ENCODE measurements at regions not wholly inside any gene's neighbourhood (a gene's known extent, or its start where the extent isn't known, plus 50 kb on each side); places are given as distances from the start of the nearest gene placed in this dataset.
"Not testable (repeated sequence)": the region's sequence is repeated elsewhere in the genome, so short reads cannot be mapped to it uniquely, and the experiment has no call there.

GRCh38 chr2:126982935-126983334 is 84.2 kb downstream of the TEX51 start:
- H3K4me2 ChIP-seq (ENCODE audit: low read length), result no peak overlapping the region
- no CpG with 5 or more reads among the region's 5 CpGs for WGBS (ENCODE audit: extremely low coverage, insufficient coverage, low lambda C conversion rate)
- H3K4me3 ChIP-seq (ENCODE audit: low read length), result no peak overlapping the region

GRCh38 chr2:126986631-126987187 is 88.0 kb downstream of the TEX51 start:
- H3K4ac ChIP-seq (ENCODE audit: low read depth, low read length), result no peak overlapping the region
- no CpG with 5 or more reads among the region's 6 CpGs for WGBS (ENCODE audit: extremely low coverage, insufficient coverage, low lambda C conversion rate)
- H3K56ac ChIP-seq (ENCODE audit: low read length), result no peak overlapping the region
- H3K79me1 ChIP-seq (ENCODE audit: low read length), result no peaks in the 10 kb centered on the region
- H3K27me3 ChIP-seq (ENCODE audit: insufficient read depth, low read length, poor library complexity), result no peaks in the 10 kb centered on the region
- no peak overlapping the region for H4K8ac ChIP-seq (ENCODE audit: low read depth, low read length)
- no peaks in the 10 kb centered on the region for H3K79me2 ChIP-seq (ENCODE audit: control insufficient read depth, insufficient read depth, low read length)
- no peak overlapping the region for H3K18ac ChIP-seq (ENCODE audit: low read length)
- no peak overlapping the region for H3K4me2 ChIP-seq (ENCODE audit: low read length)
- no peak overlapping the region for H3K4me3 ChIP-seq (ENCODE audit: low read length)
- no peaks in the 10 kb centered on the region for H3K4me1 ChIP-seq (ENCODE audit: control insufficient read depth, low read depth, low read length)
- no peak overlapping the region for H2AK5ac ChIP-seq (ENCODE audit: low read length)
- no peak overlapping the region for H2BK120ac ChIP-seq (ENCODE audit: low read depth, low read length)
- no peak overlapping the region for H3K23ac ChIP-seq (ENCODE audit: low read length)
- H3K9ac ChIP-seq (ENCODE audit: low read length), result no peak overlapping the region
- no peak overlapping the region for H3K27ac ChIP-seq (ENCODE audit: low read depth, low read length)
- DNase-seq, result no peak
- no peak overlapping the region for H4K5ac ChIP-seq (ENCODE audit: low read length)
- no peaks in the 10 kb centered on the region for H3K36me3 ChIP-seq (ENCODE audit: control insufficient read depth, insufficient read depth, low read length)
- H2BK15ac ChIP-seq (replicated peaks; ENCODE audit: low read depth), result no peak overlapping the region
- no peak overlapping the region for H2BK5ac ChIP-seq (ENCODE audit: low read length)

More at GRCh38 chr2:126982935-126983334, 84.2 kb downstream of the TEX51 start:
- Histone ChIP-seq H3K23ac (ENCODE audit: low read length) (no peak overlapping the region), H3K4ac (ENCODE audit: low read depth, low read length) (no peak overlapping the region), H4K5ac (ENCODE audit: low read length) (no peak overlapping the region), H3K18ac (ENCODE audit: low read length) (no peak overlapping the region), H3K79me1 (ENCODE audit: low read length) (no peaks in the 10 kb centered on the region), H3K27ac (ENCODE audit: low read depth, low read length) (no peak overlapping the region), H2AK5ac (ENCODE audit: low read length) (no peak overlapping the region), H2BK120ac (ENCODE audit: low read depth, low read length) (no peak overlapping the region), H3K27me3 (ENCODE audit: insufficient read depth, low read length, poor library complexity) (no peaks in the 10 kb centered on the region), H2BK5ac (ENCODE audit: low read length) (no peak overlapping the region), H3K4me1 (ENCODE audit: control insufficient read depth, low read depth, low read length) (no peaks in the 10 kb centered on the region), H2BK15ac (replicated peaks; ENCODE audit: low read depth) (no peak overlapping the region), H3K36me3 (ENCODE audit: control insufficient read depth, insufficient read depth, low read length) (no peaks in the 10 kb centered on the region), H3K9ac (ENCODE audit: low read length) (no peak overlapping the region), H3K56ac (ENCODE audit: low read length) (no peak overlapping the region), H4K8ac (ENCODE audit: low read depth, low read length) (no peak overlapping the region), H3K79me2 (ENCODE audit: control insufficient read depth, insufficient read depth, low read length) (no peaks in the 10 kb centered on the region)
- DNase-seq, result no peak

- Histone ChIP-seq H4K8ac (ENCODE audit: low read depth, low read length) (no peak overlapping the region), H3K4me2 (ENCODE audit: low read length) (no peak overlapping the region), H3K4me1 (ENCODE audit: control insufficient read depth, low read depth, low read length) (no peaks in the 10 kb centered on the region), H3K79me2 (ENCODE audit: control insufficient read depth, insufficient read depth, low read length) (no peaks in the 10 kb centered on the region), H3K9ac (ENCODE audit: low read length) (no peak overlapping the region), H3K18ac (ENCODE audit: low read length) (no peak overlapping the region), H4K5ac (ENCODE audit: low read length) (no peak overlapping the region), H2BK15ac (replicated peaks; ENCODE audit: low read depth) (no peak overlapping the region), H3K79me1 (ENCODE audit: low read length) (no peaks in the 10 kb centered on the region), H3K4ac (ENCODE audit: low read depth, low read length) (no peak overlapping the region), H2AK5ac (ENCODE audit: low read length) (no peak overlapping the region), H2BK120ac (ENCODE audit: low read depth, low read length) (no peak overlapping the region), H3K36me3 (ENCODE audit: control insufficient read depth, insufficient read depth, low read length) (no peaks in the 10 kb centered on the region), H2BK5ac (ENCODE audit: low read length) (no peak overlapping the region), H3K27me3 (ENCODE audit: insufficient read depth, low read length, poor library complexity) (no peaks in the 10 kb centered on the region), H3K23ac (ENCODE audit: low read length) (no peak overlapping the region), H3K27ac (ENCODE audit: low read depth, low read length) (no peak overlapping the region), H3K56ac (ENCODE audit: low read length) (no peak overlapping the region), H3K4me3 (ENCODE audit: low read length) (no peak overlapping the region)
- WGBS (ENCODE audit: extremely low coverage, insufficient coverage, low lambda C conversion rate), result no CpG with 5 or more reads among the region's 4 CpGs
- no peak for DNase-seq
Measured at GRCh38 chr2:126988482-126988881, 89.8 kb downstream of the TEX51 start.

- H3K4ac ChIP-seq (ENCODE audit: low read depth, low read length); H3K4me2 ChIP-seq (ENCODE audit: low read length); H3K23ac ChIP-seq (ENCODE audit: low read length); H3K79me1 ChIP-seq (ENCODE audit: low read length); H3K79me2 ChIP-seq (ENCODE audit: control insufficient read depth, insufficient read depth, low read length); H4K8ac ChIP-seq (ENCODE audit: low read depth, low read length); H3K4me1 ChIP-seq (ENCODE audit: control insufficient read depth, low read depth, low read length); H2BK120ac ChIP-seq (ENCODE audit: low read depth, low read length); H2BK5ac ChIP-seq (ENCODE audit: low read length); H2AK5ac ChIP-seq (ENCODE audit: low read length); H3K18ac ChIP-seq (ENCODE audit: low read length); H3K27me3 ChIP-seq (ENCODE audit: insufficient read depth, low read length, poor library complexity); H3K27ac ChIP-seq (ENCODE audit: low read depth, low read length); H3K56ac ChIP-seq (ENCODE audit: low read length); H3K4me3 ChIP-seq (ENCODE audit: low read length); H4K5ac ChIP-seq (ENCODE audit: low read length); H3K36me3 ChIP-seq (ENCODE audit: control insufficient read depth, insufficient read depth, low read length); DNase-seq; H2BK15ac ChIP-seq (replicated peaks; ENCODE audit: low read depth); H3K9ac ChIP-seq (ENCODE audit: low read length): not testable (repeated sequence)
- WGBS (ENCODE audit: extremely low coverage, insufficient coverage, low lambda C conversion rate), result no CpG with 5 or more reads among the region's 8 CpGs
Measured at GRCh38 chr2:126989064-126989463, 90.4 kb downstream of the TEX51 start.

- Histone ChIP-seq H3K36me3 (ENCODE audit: control insufficient read depth, insufficient read depth, low read length) (no peaks in the 10 kb centered on the region), H3K4me2 (ENCODE audit: low read length) (no peak overlapping the region), H2AK5ac (ENCODE audit: low read length) (no peak overlapping the region), H3K27ac (ENCODE audit: low read depth, low read length) (no peak overlapping the region), H3K4me3 (ENCODE audit: low read length) (no peak overlapping the region), H3K18ac (ENCODE audit: low read length) (no peak overlapping the region), H3K4me1 (ENCODE audit: control insufficient read depth, low read depth, low read length) (no peaks in the 10 kb centered on the region), H3K4ac (ENCODE audit: low read depth, low read length) (no peak overlapping the region), H2BK120ac (ENCODE audit: low read depth, low read length) (no peak overlapping the region), H3K9ac (ENCODE audit: low read length) (no peak overlapping the region), H3K79me2 (ENCODE audit: control insufficient read depth, insufficient read depth, low read length) (no peaks in the 10 kb centered on the region), H3K23ac (ENCODE audit: low read length) (no peak overlapping the region), H4K8ac (ENCODE audit: low read depth, low read length) (no peak overlapping the region), H2BK15ac (replicated peaks; ENCODE audit: low read depth) (no peak overlapping the region), H3K27me3 (ENCODE audit: insufficient read depth, low read length, poor library complexity) (no peaks in the 10 kb centered on the region), H4K5ac (ENCODE audit: low read length) (no peak overlapping the region), H3K79me1 (ENCODE audit: low read length) (no peaks in the 10 kb centered on the region), H2BK5ac (ENCODE audit: low read length) (no peak overlapping the region), H3K56ac (ENCODE audit: low read length) (no peak overlapping the region)
- no peak for DNase-seq
- no CpG with 5 or more reads among the region's 2 CpGs for WGBS (ENCODE audit: extremely low coverage, insufficient coverage, low lambda C conversion rate)
Measured at GRCh38 chr2:126990200-126990599, 91.5 kb downstream of the TEX51 start.

All from mesendoderm (in vitro differentiated cells).